Neural crest cell (in vitro differentiated cells): ENCODE measurements at regions not wholly inside any gene's neighbourhood (a gene's known extent, or its start where the extent isn't known, plus 50 kb on each side); places are given as distances from the start of the nearest gene placed in this dataset.

Experiments
- DNase-seq: peaks from one replicate; pipeline ENCODE4 v3.0.0; 2021; ENCODE audit warnings: low read depth, mixed read lengths, low spot score
- H3K27ac Mint-ChIP-seq: one replicate; pipeline ENCODE4 v1.8.0; 2021; ENCODE audit warnings: mild to moderate bottlenecking, mixed read lengths; ENCODE audit not compliant: unreplicated experiment
- H3K27me3 Mint-ChIP-seq: 2 replicates; pipeline ENCODE4 v1.8.0; 2021; ENCODE audit warnings: low read depth, mild to moderate bottlenecking, mixed read lengths
- H3K36me3 Mint-ChIP-seq: 2 replicates; pipeline ENCODE4 v1.8.0; 2021; ENCODE audit warnings: low read depth, mild to moderate bottlenecking, mixed read lengths
- H3K4me1 Mint-ChIP-seq: 2 replicates; pipeline ENCODE4 v1.8.0; 2021; ENCODE audit warnings: mixed read lengths
- H3K4me3 Mint-ChIP-seq: one replicate; pipeline ENCODE4 v1.8.0; 2021; ENCODE audit warnings: mild to moderate bottlenecking, mixed read lengths
- H3K9me3 Mint-ChIP-seq: 2 replicates; pipeline ENCODE4 v1.8.0; 2021; ENCODE audit warnings: mixed read lengths
- CTCF ChIP-seq: fragments of 200-600 bp; sonication (generic); conservative IDR thresholded peaks from 2 replicates; pipeline ENCODE4 v1.5.0; 2021; ENCODE audit warnings: antibody characterized with exemption, mild to moderate bottlenecking

GRCh38 chr10:125538947-125539731 is 143.8 kb downstream of the TEX36 start:
- Mint-ChIP-seq H3K27ac (no peak overlapping the region), H3K27me3 (no peaks in the 10 kb centered on the region), H3K36me3 (no peaks in the 10 kb centered on the region), H3K4me3 (no peak overlapping the region), H3K9me3 (no peaks in the 10 kb centered on the region), H3K4me1 (peaks cover 19% of the 10 kb centered on the region)
- no peak for DNase-seq
- no peak for TF ChIP-seq CTCF

GRCh38 chr10:125536236-125536635 is 146.7 kb downstream of the TEX36 start:
- Mint-ChIP-seq H3K9me3 (no peaks in the 10 kb centered on the region), H3K4me1 (peaks cover 27% of the 10 kb centered on the region), H3K4me3 (no peak overlapping the region), H3K36me3 (no peaks in the 10 kb centered on the region), H3K27me3 (no peaks in the 10 kb centered on the region), H3K27ac (no peak overlapping the region)
- TF ChIP-seq CTCF = no peak
- no peak for DNase-seq

DNA sequence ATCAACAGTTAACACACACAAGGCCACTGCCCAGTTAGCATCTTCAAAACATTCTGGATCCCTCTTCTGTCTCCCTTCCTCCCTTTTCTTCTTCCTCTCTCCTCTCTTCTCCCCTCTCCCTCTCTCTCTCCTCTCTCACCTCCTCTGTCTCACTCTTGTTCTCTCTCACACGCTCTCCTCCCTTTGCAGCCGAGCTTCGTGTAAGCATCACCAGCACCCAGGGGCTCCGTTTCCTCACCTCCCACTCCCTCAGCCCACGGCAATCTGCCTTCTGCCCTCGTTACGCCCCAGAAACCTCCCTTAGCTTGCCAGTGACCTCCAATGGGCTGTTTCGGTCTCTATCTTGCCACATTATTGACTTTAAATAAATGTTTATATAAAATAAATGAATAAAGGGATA is 147.4 kb downstream of the TEX36 start:
- peaks cover 32% of the 10 kb centered on the region for H3K4me1 Mint-ChIP-seq

GRCh38 chr10:125534515-125534914 is 148.4 kb downstream of the TEX36 start:
- H3K27ac Mint-ChIP-seq = no peak overlapping the region
- TF ChIP-seq CTCF = no peak
- peaks cover 32% of the 10 kb centered on the region for H3K4me1 Mint-ChIP-seq
- no peaks in the 10 kb centered on the region for H3K36me3 Mint-ChIP-seq
- no peaks in the 10 kb centered on the region for H3K27me3 Mint-ChIP-seq
- H3K4me3 Mint-ChIP-seq = no peak overlapping the region
- no peak for DNase-seq
- no peaks in the 10 kb centered on the region for H3K9me3 Mint-ChIP-seq

More for the DNA sequence above, 147.4 kb downstream of the TEX36 start:
- no peaks in the 10 kb centered on the region for H3K9me3 Mint-ChIP-seq
- no peak for DNase-seq
- no peaks in the 10 kb centered on the region for H3K36me3 Mint-ChIP-seq
- TF ChIP-seq CTCF = no peak
- no peak overlapping the region for H3K27ac Mint-ChIP-seq
- no peak overlapping the region for H3K4me3 Mint-ChIP-seq
- H3K27me3 Mint-ChIP-seq = no peaks in the 10 kb centered on the region

GRCh38 chr10:125533866-125534265 is 149.1 kb downstream of the TEX36 start:
- no peak overlapping the region for H3K27ac Mint-ChIP-seq
- H3K27me3 Mint-ChIP-seq = no peaks in the 10 kb centered on the region
- no peak for TF ChIP-seq CTCF
- H3K4me3 Mint-ChIP-seq = no peak overlapping the region
- no peaks in the 10 kb centered on the region for H3K9me3 Mint-ChIP-seq
- H3K4me1 Mint-ChIP-seq = peaks cover 30% of the 10 kb centered on the region
- no peak for DNase-seq
- H3K36me3 Mint-ChIP-seq = no peaks in the 10 kb centered on the region
